Liver (tissue), 8 donors: ENCODE measurements at regions not wholly inside any gene's neighbourhood (a gene's known extent, or its start where the extent isn't known, plus 50 kb on each side); places are given as distances from the start of the nearest gene placed in this dataset.

Source experiments
- DNase-seq: peaks from one replicate; pipeline ENCODE4 v3.0.0-alpha.2; 2017; ENCODE audit warnings: low spot score
- H3K27ac ChIP-seq, 2 donors: one replicate each; pipeline ENCODE4 v1.7.0; 2013; ENCODE audit warnings: inconsistent platforms in 2 of 2, low read length in 2 of 2, control low read depth in 1 of 2, low read depth in 1 of 2, mild to moderate bottlenecking in 1 of 2
- H3K27me3 ChIP-seq, 4 donors: one replicate each; pipeline versions ENCODE4 v1.6.1 to v1.7.0; 2013; ENCODE audit warnings: low read length in 3 of 4, inconsistent platforms in 1 of 4, mild to moderate bottlenecking in 1 of 4, moderate library complexity in 1 of 4; ENCODE audit not compliant: control insufficient read depth in 4 of 4, insufficient read depth in 4 of 4
- H3K36me3 ChIP-seq, 4 donors: one replicate each; pipeline versions ENCODE4 v1.6.1 to v1.7.0; 2013; ENCODE audit warnings: low read length in 3 of 4, mild to moderate bottlenecking in 3 of 4, low read depth in 1 of 4, moderate library complexity in 1 of 4; ENCODE audit not compliant: control insufficient read depth in 4 of 4, insufficient read depth in 3 of 4
- H3K4me1 ChIP-seq, 4 donors: one replicate each; pipeline versions ENCODE4 v1.6.1 to v1.7.0; 2013; ENCODE audit warnings: low read length in 3 of 4, mild to moderate bottlenecking in 3 of 4, moderate library complexity in 1 of 4; ENCODE audit not compliant: control insufficient read depth in 4 of 4, insufficient read depth in 4 of 4
- H3K4me3 ChIP-seq, 3 donors: one replicate each; pipeline versions ENCODE4 v1.6.1 to v1.7.0; 2013; ENCODE audit warnings: low read length in 3 of 3, control low read depth in 1 of 3, low read depth in 1 of 3, mild to moderate bottlenecking in 1 of 3
- H3K9ac ChIP-seq, 2 donors: one replicate each; pipeline ENCODE4 v1.7.0; 2013; ENCODE audit warnings: low read length in 2 of 2, mild to moderate bottlenecking in 2 of 2, moderate library complexity in 2 of 2, control low read depth in 1 of 2, low read depth in 1 of 2
- H3K9me3 ChIP-seq, 4 donors: one replicate each; pipeline versions ENCODE4 v1.6.1 to v1.7.0; 2013; ENCODE audit warnings: low read length in 3 of 4; ENCODE audit not compliant: control insufficient read depth in 4 of 4
- EGR1 ChIP-seq, 2 donors: IDR thresholded peaks; 2 replicates each; pipeline ENCODE4 v1.6.1; 2016 to 2018; ENCODE audit warnings: antibody characterized with exemption in 2 of 2, low read depth in 2 of 2
- FOXA1 ChIP-seq: IDR thresholded peaks from 2 replicates; pipeline ENCODE4 v1.6.1; 2016; ENCODE audit warnings: antibody characterized with exemption
- FOXA2 ChIP-seq: IDR thresholded peaks from 2 replicates; pipeline ENCODE4 v1.6.1; 2016; ENCODE audit warnings: antibody characterized with exemption
- GABPA ChIP-seq, 2 donors: IDR thresholded peaks in 1 of 2; conservative IDR thresholded peaks in 1 of 2; 2 replicates each; pipeline ENCODE4 v1.6.1; 2016; ENCODE audit warnings: antibody characterized with exemption in 2 of 2, mild to moderate bottlenecking in 1 of 2, moderate library complexity in 1 of 2
- HNF4A ChIP-seq, 2 donors: conservative IDR thresholded peaks; 2 replicates each; pipeline ENCODE4 v1.6.1; 2016; ENCODE audit warnings: antibody characterized with exemption in 2 of 2, mild to moderate bottlenecking in 2 of 2
- HNF4G ChIP-seq: IDR thresholded peaks from 2 replicates; pipeline ENCODE4 v1.6.1; 2016; ENCODE audit warnings: antibody characterized with exemption
- JUND ChIP-seq, 2 donors: IDR thresholded peaks; 2 replicates each; pipeline ENCODE4 v1.6.1; 2016; ENCODE audit warnings: antibody characterized with exemption in 2 of 2
- NR2F2 ChIP-seq: IDR thresholded peaks from 2 replicates; pipeline ENCODE4 v1.6.1; 2016; ENCODE audit warnings: antibody characterized with exemption
- RAD21 ChIP-seq, 2 donors: IDR thresholded peaks; 2 replicates each; pipeline ENCODE4 v1.6.1; 2016; ENCODE audit warnings: antibody characterized with exemption in 2 of 2, mild to moderate bottlenecking in 2 of 2
- REST ChIP-seq: IDR thresholded peaks from 2 replicates; pipeline ENCODE4 v1.6.1; 2016; ENCODE audit warnings: antibody characterized with exemption, mild to moderate bottlenecking
- RXRA ChIP-seq, 2 donors: IDR thresholded peaks; 2 replicates each; pipeline ENCODE4 v1.6.1; 2017 to 2018; ENCODE audit warnings: antibody characterized with exemption in 2 of 2, mild to moderate bottlenecking in 1 of 2
- SP1 ChIP-seq: IDR thresholded peaks from 2 replicates; pipeline ENCODE4 v1.6.1; 2018; ENCODE audit warnings: antibody characterized with exemption, mild to moderate bottlenecking
- TAF1 ChIP-seq: conservative IDR thresholded peaks from 2 replicates; pipeline ENCODE4 v1.6.1; 2016; ENCODE audit warnings: antibody characterized with exemption, mild to moderate bottlenecking
- YY1 ChIP-seq: IDR thresholded peaks from 2 replicates; pipeline ENCODE4 v1.6.1; 2016; ENCODE audit warnings: antibody characterized with exemption, mild to moderate bottlenecking
- ZBTB33 ChIP-seq: IDR thresholded peaks from 2 replicates; pipeline ENCODE4 v1.6.1; 2016; ENCODE audit warnings: antibody characterized with exemption
- WGBS: extraction: QIAGEN DNeasy Blood & Tissue Kit; methylation state at CpG from one replicate; pipeline ENCODE4 v1.1.7; 2013; 5-methylcytosine and 5-hydroxymethylcytosine counted together
- TF ChIP-seq, protein P1 (sequence below): IDR thresholded peaks from 2 replicates; pipeline ENCODE4 v1.6.1; 2016; ENCODE audit warnings: antibody characterized with exemption
- TF ChIP-seq, protein P2 (sequence below): IDR thresholded peaks from 2 replicates; pipeline ENCODE4 v1.6.1; 2016; ENCODE audit warnings: antibody characterized with exemption
- TF ChIP-seq, protein P3 (sequence below): fragments of 150-350 bp; IDR thresholded peaks from 2 replicates; pipeline ENCODE4 v1.5.1; 2017; ENCODE audit warnings: improper control_type of control experiment, low read depth, low read length; ENCODE audit not compliant: missing input control
- donor health status: healthy.
- donor health status: healthy.
- donor health status: healthy.
- donor health status: healthy.
- donor health status: healthy.

DNA sequence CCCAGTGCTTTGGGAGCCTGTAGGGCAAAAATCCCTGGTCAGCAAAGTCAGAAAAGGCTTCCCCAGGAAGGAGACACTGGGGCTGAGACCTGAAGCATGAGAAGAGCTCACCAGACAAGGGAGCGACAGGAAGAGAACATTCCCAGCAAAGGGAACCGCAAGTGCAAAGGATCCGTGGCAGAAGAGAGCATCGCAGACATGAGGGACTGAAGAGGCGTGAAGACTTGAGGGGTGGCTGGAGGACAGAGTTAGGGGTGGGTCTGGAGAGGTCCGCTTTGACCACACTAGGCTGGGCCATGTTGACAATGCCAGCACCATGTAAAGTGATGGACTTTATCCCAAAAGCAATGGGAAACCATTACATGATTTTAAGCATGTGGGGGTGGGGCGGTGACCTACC, 128.1 kb upstream of the IRX3 start:
- WGBS, result 92% methylated on average over 7 of the region's 7 CpGs

More for the DNA sequence above, 128.1 kb upstream of the IRX3 start:
- TF ChIP-seq FOXA2 (no peak), EGR1 (IDR thresholded peaks at IDR 0.05; ENCODE audit: low read depth in 2 of 2) (no peak), HNF4A (conservative IDR thresholded peaks at IDR 0.05) (no peak), NR2F2 (no peak), GABPA (IDR thresholded peaks at IDR 0.05 in 1 of 2, conservative IDR thresholded peaks at IDR 0.05 in 1 of 2) (no peak), RAD21 (IDR thresholded peaks at IDR 0.05) (no peak), ZBTB33 (no peak), JUND (IDR thresholded peaks at IDR 0.05) (no peak), FOXA1 (no peak), REST (no peak), HNF4G (no peak), SP1 (no peak), RXRA (IDR thresholded peaks at IDR 0.05) (no peak), YY1 (no peak), TAF1 (no peak)
- TF ChIP-seq, protein P1, sequence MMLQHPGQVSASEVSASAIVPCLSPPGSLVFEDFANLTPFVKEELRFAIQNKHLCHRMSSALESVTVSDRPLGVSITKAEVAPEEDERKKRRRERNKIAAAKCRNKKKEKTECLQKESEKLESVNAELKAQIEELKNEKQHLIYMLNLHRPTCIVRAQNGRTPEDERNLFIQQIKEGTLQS, result no peak
- TF ChIP-seq, protein P2, sequence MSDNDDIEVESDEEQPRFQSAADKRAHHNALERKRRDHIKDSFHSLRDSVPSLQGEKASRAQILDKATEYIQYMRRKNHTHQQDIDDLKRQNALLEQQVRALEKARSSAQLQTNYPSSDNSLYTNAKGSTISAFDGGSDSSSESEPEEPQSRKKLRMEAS, result no peak
- TF ChIP-seq, protein P3, sequence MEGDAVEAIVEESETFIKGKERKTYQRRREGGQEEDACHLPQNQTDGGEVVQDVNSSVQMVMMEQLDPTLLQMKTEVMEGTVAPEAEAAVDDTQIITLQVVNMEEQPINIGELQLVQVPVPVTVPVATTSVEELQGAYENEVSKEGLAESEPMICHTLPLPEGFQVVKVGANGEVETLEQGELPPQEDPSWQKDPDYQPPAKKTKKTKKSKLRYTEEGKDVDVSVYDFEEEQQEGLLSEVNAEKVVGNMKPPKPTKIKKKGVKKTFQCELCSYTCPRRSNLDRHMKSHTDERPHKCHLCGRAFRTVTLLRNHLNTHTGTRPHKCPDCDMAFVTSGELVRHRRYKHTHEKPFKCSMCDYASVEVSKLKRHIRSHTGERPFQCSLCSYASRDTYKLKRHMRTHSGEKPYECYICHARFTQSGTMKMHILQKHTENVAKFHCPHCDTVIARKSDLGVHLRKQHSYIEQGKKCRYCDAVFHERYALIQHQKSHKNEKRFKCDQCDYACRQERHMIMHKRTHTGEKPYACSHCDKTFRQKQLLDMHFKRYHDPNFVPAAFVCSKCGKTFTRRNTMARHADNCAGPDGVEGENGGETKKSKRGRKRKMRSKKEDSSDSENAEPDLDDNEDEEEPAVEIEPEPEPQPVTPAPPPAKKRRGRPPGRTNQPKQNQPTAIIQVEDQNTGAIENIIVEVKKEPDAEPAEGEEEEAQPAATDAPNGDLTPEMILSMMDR, result no peak
- no peaks in the 10 kb centered on the region for H3K4me1 ChIP-seq
- H3K4me3 ChIP-seq, result no peak overlapping the region
- no peaks in the 10 kb centered on the region for H3K27me3 ChIP-seq
- H3K36me3 ChIP-seq, result no peaks in the 10 kb centered on the region
- no peak overlapping the region for H3K9ac ChIP-seq
- no peak for DNase-seq
- no peak overlapping the region for H3K27ac ChIP-seq
- no peaks in the 10 kb centered on the region for H3K9me3 ChIP-seq
